ENCODE measurements at regions not wholly inside any gene's neighbourhood (a gene's known extent, or its start where the extent isn't known, plus 50 kb on each side); places are given as distances from the start of the nearest gene placed in this dataset.

DNA sequence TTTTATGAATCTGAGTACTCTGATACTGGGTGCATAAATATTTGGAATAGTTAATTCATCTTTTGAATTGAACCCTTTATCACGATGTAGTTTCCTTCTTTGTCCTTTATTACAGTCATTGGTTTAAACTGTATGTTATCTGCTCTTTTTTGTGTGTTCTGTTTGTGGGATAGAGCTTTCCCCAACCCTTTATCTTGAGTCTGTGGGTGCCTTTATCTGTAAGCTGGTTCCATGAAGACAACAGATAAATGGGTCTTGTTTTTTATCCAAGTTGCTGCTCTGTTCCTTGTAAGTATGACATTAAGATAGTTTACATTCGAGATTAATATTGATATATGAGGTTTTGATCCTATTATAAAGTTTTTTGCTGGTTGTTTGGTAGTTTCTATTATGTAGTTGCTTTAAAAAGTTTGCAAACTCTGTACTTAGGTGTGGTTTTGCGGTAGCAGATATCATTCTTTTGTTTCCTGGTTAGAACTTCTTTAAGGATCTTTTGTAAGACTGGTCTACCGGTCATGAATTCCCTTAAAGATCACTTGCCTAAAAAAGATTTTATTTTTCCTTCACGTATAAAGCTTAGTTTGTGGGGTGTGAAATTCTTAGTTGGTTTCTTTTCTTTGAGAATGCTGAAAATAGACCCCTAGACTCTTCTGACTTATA is 1451.3 kb upstream of the SLC39A10 start:
- no peak overlapping the region for H4K91ac ChIP-seq (ENCODE audit: low read depth, low read length)
- H3K27ac ChIP-seq (ENCODE audit: low read depth, low read length) = no peak overlapping the region
- H3K9ac ChIP-seq (ENCODE audit: low read length) = no peak overlapping the region
- H3K79me1 ChIP-seq (ENCODE audit: low read length) = no peaks in the 10 kb centered on the region
- H3K4me1 ChIP-seq (ENCODE audit: control insufficient read depth in 1 of 2, insufficient read depth in 2 of 2, low read length in 2 of 2) = no peaks in the 10 kb centered on the region
- H3K79me2 ChIP-seq (ENCODE audit: control insufficient read depth, insufficient read depth, low read length, poor library complexity) = no peaks in the 10 kb centered on the region
- H3K4me2 ChIP-seq (ENCODE audit: low read length) = no peak overlapping the region
- no peak overlapping the region for H2BK12ac ChIP-seq (ENCODE audit: low read length)
- no CpG with 5 or more reads among the region's 5 CpGs for WGBS (ENCODE audit: extremely low coverage, insufficient coverage, insufficient read length)
- no peaks in the 10 kb centered on the region for H3K36me3 ChIP-seq (ENCODE audit: control insufficient read depth in 1 of 2, insufficient read depth in 2 of 2, low read length in 2 of 2)
- no peak overlapping the region for H3K4ac ChIP-seq (ENCODE audit: low read depth, low read length)
- no peak overlapping the region for H3K14ac ChIP-seq (ENCODE audit: low read length)
- H4K8ac ChIP-seq (ENCODE audit: low read depth, low read length) = no peak overlapping the region
- no peaks in the 10 kb centered on the region for H3K27me3 ChIP-seq (ENCODE audit: insufficient read depth, low read length)
- H2BK5ac ChIP-seq (ENCODE audit: low read depth, low read length, poor library complexity) = no peak overlapping the region
- no peak for DNase-seq
- H3K9me3 ChIP-seq (ENCODE audit: insufficient read depth, low read depth, low read length) = no peaks in the 10 kb centered on the region
- H3K18ac ChIP-seq (ENCODE audit: low read length) = no peak overlapping the region
- no peak overlapping the region for H2BK120ac ChIP-seq (ENCODE audit: insufficient read depth, low read length, poor library complexity)
- no peak overlapping the region for H4K12ac ChIP-seq (ENCODE audit: low read depth, low read length)
- H2AFZ ChIP-seq (ENCODE audit: insufficient read depth, low read length, poor library complexity) = no peak overlapping the region
- H2AK5ac ChIP-seq (ENCODE audit: low read length) = no peak overlapping the region
- no peak overlapping the region for H3K23ac ChIP-seq (ENCODE audit: low read length)
- H3K4me3 ChIP-seq (ENCODE audit: low read depth, low read length) = no peak overlapping the region

DNA sequence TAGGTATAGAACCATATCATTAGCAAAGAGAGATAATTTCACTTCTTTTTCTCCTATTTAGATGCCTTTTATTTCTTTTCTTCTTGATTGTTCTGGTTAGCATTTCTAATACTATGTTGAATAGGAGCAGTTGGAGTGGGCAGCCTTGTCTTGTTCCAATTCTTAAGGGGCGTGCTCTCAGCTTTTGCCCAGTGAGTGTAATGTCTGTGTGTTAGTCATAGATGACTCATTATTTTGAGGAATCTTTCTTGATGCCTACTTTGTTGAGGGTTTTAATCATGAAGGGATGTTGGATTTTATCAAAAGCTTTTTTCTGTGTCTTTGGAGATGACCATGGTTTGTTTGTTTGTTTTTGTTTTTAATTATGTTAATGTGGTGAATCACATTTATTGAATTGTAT is 1453.1 kb upstream of the SLC39A10 start:
- H4K12ac ChIP-seq (ENCODE audit: low read depth, low read length) = no peak overlapping the region
- no peak overlapping the region for H2BK5ac ChIP-seq (ENCODE audit: low read depth, low read length, poor library complexity)
- no peak overlapping the region for H3K23ac ChIP-seq (ENCODE audit: low read length)
- no peak overlapping the region for H3K9ac ChIP-seq (ENCODE audit: low read length)
- H2AFZ ChIP-seq (ENCODE audit: insufficient read depth, low read length, poor library complexity) = no peak overlapping the region
- no peaks in the 10 kb centered on the region for H3K36me3 ChIP-seq (ENCODE audit: control insufficient read depth in 1 of 2, insufficient read depth in 2 of 2, low read length in 2 of 2)
- no peak overlapping the region for H4K91ac ChIP-seq (ENCODE audit: low read depth, low read length)
- no CpG with 5 or more reads among the region's 1 CpG for WGBS (ENCODE audit: extremely low coverage, insufficient coverage, insufficient read length)
- no peak overlapping the region for H3K4me3 ChIP-seq (ENCODE audit: low read depth, low read length)
- H3K18ac ChIP-seq (ENCODE audit: low read length) = no peak overlapping the region
- H3K14ac ChIP-seq (ENCODE audit: low read length) = no peak overlapping the region
- no peak overlapping the region for H3K4ac ChIP-seq (ENCODE audit: low read depth, low read length)
- H2BK120ac ChIP-seq (ENCODE audit: insufficient read depth, low read length, poor library complexity) = no peak overlapping the region
- H2AK5ac ChIP-seq (ENCODE audit: low read length) = no peak overlapping the region
- H3K79me2 ChIP-seq (ENCODE audit: control insufficient read depth, insufficient read depth, low read length, poor library complexity) = no peaks in the 10 kb centered on the region
- no peak overlapping the region for H3K27ac ChIP-seq (ENCODE audit: low read depth, low read length)
- H4K8ac ChIP-seq (ENCODE audit: low read depth, low read length) = no peak overlapping the region
- H3K4me1 ChIP-seq (ENCODE audit: control insufficient read depth in 1 of 2, insufficient read depth in 2 of 2, low read length in 2 of 2) = no peaks in the 10 kb centered on the region
- no peaks in the 10 kb centered on the region for H3K9me3 ChIP-seq (ENCODE audit: insufficient read depth, low read depth, low read length)
- H3K79me1 ChIP-seq (ENCODE audit: low read length) = no peaks in the 10 kb centered on the region
- H3K4me2 ChIP-seq (ENCODE audit: low read length) = no peak overlapping the region
- DNase-seq = no peak
- H3K27me3 ChIP-seq (ENCODE audit: insufficient read depth, low read length) = no peaks in the 10 kb centered on the region
- H2BK12ac ChIP-seq (ENCODE audit: low read length) = no peak overlapping the region

DNA sequence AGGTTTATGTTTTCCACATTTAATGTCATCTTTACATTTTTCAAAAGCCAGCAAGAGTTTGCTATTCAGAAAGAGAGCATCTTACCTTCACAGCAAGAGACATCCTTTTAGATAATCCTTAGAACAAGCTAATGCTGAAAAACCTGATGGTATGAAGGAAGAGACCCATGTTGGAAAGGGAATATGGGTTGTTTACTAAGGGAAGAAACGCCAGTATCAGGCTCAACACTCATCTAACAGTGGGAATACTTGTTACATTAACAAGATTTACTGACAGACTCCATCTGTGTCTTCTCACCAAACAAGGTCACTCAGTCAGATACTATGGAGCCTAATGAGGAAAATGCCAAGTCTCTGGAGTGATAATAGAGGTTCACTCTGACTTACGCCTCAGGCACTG is 1474.1 kb upstream of the SLC39A10 start:
- Histone ChIP-seq H3K18ac (ENCODE audit: low read length) (no peak overlapping the region), H3K9me3 (ENCODE audit: insufficient read depth, low read depth, low read length) (no peaks in the 10 kb centered on the region), H3K79me2 (ENCODE audit: control insufficient read depth, insufficient read depth, low read length, poor library complexity) (no peaks in the 10 kb centered on the region), H4K91ac (ENCODE audit: low read depth, low read length) (no peak overlapping the region), H4K8ac (ENCODE audit: low read depth, low read length) (no peak overlapping the region), H3K4ac (ENCODE audit: low read depth, low read length) (no peak overlapping the region), H3K4me3 (ENCODE audit: low read depth, low read length) (no peak overlapping the region), H3K9ac (ENCODE audit: low read length) (no peak overlapping the region), H2AFZ (ENCODE audit: insufficient read depth, low read length, poor library complexity) (no peak overlapping the region), H2BK120ac (ENCODE audit: insufficient read depth, low read length, poor library complexity) (no peak overlapping the region), H2AK5ac (ENCODE audit: low read length) (no peak overlapping the region), H3K27me3 (ENCODE audit: insufficient read depth, low read length) (no peaks in the 10 kb centered on the region), H3K4me2 (ENCODE audit: low read length) (no peak overlapping the region), H3K27ac (ENCODE audit: low read depth, low read length) (no peak overlapping the region), H4K12ac (ENCODE audit: low read depth, low read length) (no peak overlapping the region), H3K4me1 (ENCODE audit: control insufficient read depth in 1 of 2, insufficient read depth in 2 of 2, low read length in 2 of 2) (no peaks in the 10 kb centered on the region), H3K23ac (ENCODE audit: low read length) (no peak overlapping the region), H3K79me1 (ENCODE audit: low read length) (no peaks in the 10 kb centered on the region), H3K36me3 (ENCODE audit: control insufficient read depth in 1 of 2, insufficient read depth in 2 of 2, low read length in 2 of 2) (no peaks in the 10 kb centered on the region), H2BK5ac (ENCODE audit: low read depth, low read length, poor library complexity) (no peak overlapping the region), H2BK12ac (ENCODE audit: low read length) (no peak overlapping the region), H3K14ac (ENCODE audit: low read length) (no peak overlapping the region)
- DNase-seq = no peak
- WGBS (ENCODE audit: extremely low coverage, insufficient coverage, insufficient read length) = no CpG with 5 or more reads among the region's 2 CpGs

DNA sequence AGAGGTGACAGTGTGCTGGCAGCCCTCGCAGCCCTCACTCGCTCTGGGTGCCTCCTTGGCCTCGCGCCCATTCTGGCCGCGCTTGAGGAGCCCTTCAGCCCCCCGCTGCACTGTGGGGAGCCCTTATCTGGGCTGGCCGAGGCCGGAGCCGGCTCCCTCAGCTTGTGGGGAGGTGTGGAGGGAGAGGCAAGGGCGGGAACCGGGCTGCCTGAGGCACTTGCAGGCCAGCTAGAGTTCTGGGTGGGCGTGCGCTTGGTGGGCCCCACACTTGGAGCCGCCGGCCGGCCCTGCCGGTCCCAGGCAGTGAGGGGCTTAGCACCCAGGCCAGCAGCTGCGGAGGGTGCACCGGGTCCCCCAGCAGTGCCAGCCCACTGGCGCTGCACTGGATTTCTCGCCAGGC is 1480.9 kb upstream of the SLC39A10 start:
- DNase-seq = no peak
- no peaks in the 10 kb centered on the region for H3K36me3 ChIP-seq (ENCODE audit: control insufficient read depth in 1 of 2, insufficient read depth in 2 of 2, low read length in 2 of 2)
- H3K79me2 ChIP-seq (ENCODE audit: control insufficient read depth, insufficient read depth, low read length, poor library complexity) = no peaks in the 10 kb centered on the region
- no peak overlapping the region for H3K14ac ChIP-seq (ENCODE audit: low read length)
- WGBS (ENCODE audit: extremely low coverage, insufficient coverage, insufficient read length) = no CpG with 5 or more reads among the region's 22 CpGs
- no peak overlapping the region for H2BK120ac ChIP-seq (ENCODE audit: insufficient read depth, low read length, poor library complexity)
- H3K4ac ChIP-seq (ENCODE audit: low read depth, low read length) = no peak overlapping the region
- H3K9ac ChIP-seq (ENCODE audit: low read length) = no peak overlapping the region
- no peaks in the 10 kb centered on the region for H3K4me1 ChIP-seq (ENCODE audit: control insufficient read depth in 1 of 2, insufficient read depth in 2 of 2, low read length in 2 of 2)
- no peaks in the 10 kb centered on the region for H3K27me3 ChIP-seq (ENCODE audit: insufficient read depth, low read length)
- no peak overlapping the region for H2AFZ ChIP-seq (ENCODE audit: insufficient read depth, low read length, poor library complexity)
- H3K4me3 ChIP-seq (ENCODE audit: low read depth, low read length) = no peak overlapping the region
- H3K27ac ChIP-seq (ENCODE audit: low read depth, low read length) = no peak overlapping the region
- no peak overlapping the region for H2BK5ac ChIP-seq (ENCODE audit: low read depth, low read length, poor library complexity)
- no peak overlapping the region for H4K12ac ChIP-seq (ENCODE audit: low read depth, low read length)
- H3K9me3 ChIP-seq (ENCODE audit: insufficient read depth, low read depth, low read length) = no peaks in the 10 kb centered on the region
- no peak overlapping the region for H4K8ac ChIP-seq (ENCODE audit: low read depth, low read length)
- H3K79me1 ChIP-seq (ENCODE audit: low read length) = no peaks in the 10 kb centered on the region
- no peak overlapping the region for H2BK12ac ChIP-seq (ENCODE audit: low read length)
- no peak overlapping the region for H3K18ac ChIP-seq (ENCODE audit: low read length)
- H4K91ac ChIP-seq (ENCODE audit: low read depth, low read length) = no peak overlapping the region
- H3K23ac ChIP-seq (ENCODE audit: low read length) = no peak overlapping the region
- no peak overlapping the region for H2AK5ac ChIP-seq (ENCODE audit: low read length)
- H3K4me2 ChIP-seq (ENCODE audit: low read length) = no peak overlapping the region

All from trophoblast cell (in vitro differentiated cells and primary cell).